Mesenchymal stem cell (in vitro differentiated cells and primary cell): ENCODE measurements at regions not wholly inside any gene's neighbourhood (a gene's known extent, or its start where the extent isn't known, plus 50 kb on each side); places are given as distances from the start of the nearest gene placed in this dataset.

ENCODE experiments used
- DNase-seq: peaks from one replicate; pipeline ENCODE4 v3.0.0-alpha.2; 2013
- H2AFZ ChIP-seq: one replicate; pipeline ENCODE4 v1.6.1; 2013; ENCODE audit warnings: low read depth, mild to moderate bottlenecking, control low read depth, inconsistent platforms, low read length, moderate library complexity
- H2AK5ac ChIP-seq: 2 replicates; pipeline ENCODE4 v1.6.1; 2013; ENCODE audit warnings: low read length, moderate library complexity, mild to moderate bottlenecking, inconsistent platforms; ENCODE audit not compliant: severe bottlenecking
- H2BK120ac ChIP-seq: one replicate; pipeline ENCODE4 v1.6.1; 2013; ENCODE audit warnings: low read depth, mild to moderate bottlenecking, inconsistent platforms, low read length, moderate library complexity
- H2BK12ac ChIP-seq, 2 experiments: one replicate each; pipeline ENCODE4 v1.6.1; 2013; ENCODE audit warnings: inconsistent platforms in 2 of 2, low read length in 2 of 2, mild to moderate bottlenecking in 2 of 2, moderate library complexity in 2 of 2, control low read depth in 1 of 2
- H2BK15ac ChIP-seq: one replicate; pipeline ENCODE4 v1.6.1; 2013; ENCODE audit warnings: mild to moderate bottlenecking, low read depth, inconsistent platforms; ENCODE audit not compliant: poor library complexity, severe bottlenecking
- H2BK5ac ChIP-seq: 2 replicates; pipeline ENCODE4 v1.6.1; 2013; ENCODE audit warnings: low read depth, mild to moderate bottlenecking, low read length, control low read depth, inconsistent platforms; ENCODE audit not compliant: poor library complexity, severe bottlenecking
- H3K14ac ChIP-seq, 2 experiments: one replicate each; pipeline ENCODE4 v1.6.1; 2013; ENCODE audit warnings: inconsistent platforms in 2 of 2, low read length in 2 of 2, control low read depth in 1 of 2, mild to moderate bottlenecking in 1 of 2, moderate library complexity in 1 of 2
- H3K18ac ChIP-seq, 2 experiments: one replicate each; pipeline ENCODE4 v1.6.1; 2013; ENCODE audit warnings: inconsistent platforms in 2 of 2, low read length in 2 of 2, control low read depth in 1 of 2, low read depth in 1 of 2, mild to moderate bottlenecking in 1 of 2
- H3K23ac ChIP-seq, 2 experiments: one replicate each; pipeline ENCODE4 v1.6.1; 2013; ENCODE audit warnings: inconsistent platforms in 2 of 2, low read length in 2 of 2, mild to moderate bottlenecking in 2 of 2, moderate library complexity in 2 of 2, control low read depth in 1 of 2
- H3K27ac ChIP-seq: 2 replicates; pipeline ENCODE4 v1.5.1; 2013; ENCODE audit warnings: mild to moderate bottlenecking, moderate library complexity, low read length, control low read depth, inconsistent platforms; ENCODE audit not compliant: poor library complexity, severe bottlenecking
- H3K27me3 ChIP-seq, 2 experiments: 2 replicates each; pipeline versions ENCODE4 v1.6.1 to v1.7.0; 2013; ENCODE audit warnings: low read length in 2 of 2, mild to moderate bottlenecking in 2 of 2, moderate library complexity in 2 of 2, control low read depth in 1 of 2, inconsistent platforms in 1 of 2; ENCODE audit not compliant: control insufficient read depth in 1 of 2, insufficient read depth in 1 of 2
- H3K36me3 ChIP-seq, 2 experiments: 2 replicates each; pipeline versions ENCODE4 v1.6.1 to v1.7.0; 2013; ENCODE audit warnings: low read length in 2 of 2, control low read depth in 1 of 2, inconsistent platforms in 1 of 2, low read depth in 1 of 2, mild to moderate bottlenecking in 1 of 2; ENCODE audit not compliant: insufficient read depth in 2 of 2, control insufficient read depth in 1 of 2
- H3K4ac ChIP-seq, 2 experiments: one replicate each; pipeline ENCODE4 v1.6.1; 2013; ENCODE audit warnings: inconsistent platforms in 2 of 2, low read length in 2 of 2, mild to moderate bottlenecking in 2 of 2, moderate library complexity in 2 of 2, control low read depth in 1 of 2, low read depth in 1 of 2
- H3K4me1 ChIP-seq: 2 replicates; pipeline ENCODE4 v1.6.1; 2013; ENCODE audit warnings: low read depth, low read length, control low read depth; ENCODE audit not compliant: control insufficient read depth, insufficient read depth
- H3K4me2 ChIP-seq: 2 replicates; pipeline ENCODE4 v1.6.1; 2013; ENCODE audit warnings: low read length, mild to moderate bottlenecking, inconsistent platforms; ENCODE audit not compliant: poor library complexity, severe bottlenecking
- H3K4me3 ChIP-seq, 2 experiments: 2 replicates each; pipeline versions ENCODE4 v1.5.1 to v1.7.0; 2013; ENCODE audit warnings: low read length in 2 of 2, mild to moderate bottlenecking in 2 of 2, control low read depth in 1 of 2, low read depth in 1 of 2; ENCODE audit not compliant: insufficient read depth in 1 of 2
- H3K79me1 ChIP-seq: replicated peaks from 2 replicates; pipeline ENCODE4 v1.6.1; 2013; ENCODE audit warnings: mild to moderate bottlenecking, control low read depth, low read length, inconsistent platforms; ENCODE audit not compliant: poor library complexity, severe bottlenecking
- H3K9ac ChIP-seq: 2 replicates; pipeline ENCODE4 v1.7.0; 2013; ENCODE audit warnings: mild to moderate bottlenecking, low read length, moderate library complexity
- H3K9me3 ChIP-seq: 2 replicates; pipeline ENCODE4 v1.7.0; 2013; ENCODE audit warnings: mild to moderate bottlenecking, low read length; ENCODE audit not compliant: control insufficient read depth
- H4K8ac ChIP-seq: one replicate; pipeline ENCODE4 v1.6.1; 2013; ENCODE audit warnings: inconsistent platforms, mild to moderate bottlenecking, low read length, moderate library complexity
- H4K91ac ChIP-seq: one replicate; pipeline ENCODE4 v1.6.1; 2013; ENCODE audit warnings: mild to moderate bottlenecking, low read length, inconsistent platforms
- WGBS: methylation state at CpG from one replicate; pipeline ENCODE4 v1.1.7; 2013; ENCODE audit warnings: mixed read lengths; 5-methylcytosine and 5-hydroxymethylcytosine counted together

DNA sequence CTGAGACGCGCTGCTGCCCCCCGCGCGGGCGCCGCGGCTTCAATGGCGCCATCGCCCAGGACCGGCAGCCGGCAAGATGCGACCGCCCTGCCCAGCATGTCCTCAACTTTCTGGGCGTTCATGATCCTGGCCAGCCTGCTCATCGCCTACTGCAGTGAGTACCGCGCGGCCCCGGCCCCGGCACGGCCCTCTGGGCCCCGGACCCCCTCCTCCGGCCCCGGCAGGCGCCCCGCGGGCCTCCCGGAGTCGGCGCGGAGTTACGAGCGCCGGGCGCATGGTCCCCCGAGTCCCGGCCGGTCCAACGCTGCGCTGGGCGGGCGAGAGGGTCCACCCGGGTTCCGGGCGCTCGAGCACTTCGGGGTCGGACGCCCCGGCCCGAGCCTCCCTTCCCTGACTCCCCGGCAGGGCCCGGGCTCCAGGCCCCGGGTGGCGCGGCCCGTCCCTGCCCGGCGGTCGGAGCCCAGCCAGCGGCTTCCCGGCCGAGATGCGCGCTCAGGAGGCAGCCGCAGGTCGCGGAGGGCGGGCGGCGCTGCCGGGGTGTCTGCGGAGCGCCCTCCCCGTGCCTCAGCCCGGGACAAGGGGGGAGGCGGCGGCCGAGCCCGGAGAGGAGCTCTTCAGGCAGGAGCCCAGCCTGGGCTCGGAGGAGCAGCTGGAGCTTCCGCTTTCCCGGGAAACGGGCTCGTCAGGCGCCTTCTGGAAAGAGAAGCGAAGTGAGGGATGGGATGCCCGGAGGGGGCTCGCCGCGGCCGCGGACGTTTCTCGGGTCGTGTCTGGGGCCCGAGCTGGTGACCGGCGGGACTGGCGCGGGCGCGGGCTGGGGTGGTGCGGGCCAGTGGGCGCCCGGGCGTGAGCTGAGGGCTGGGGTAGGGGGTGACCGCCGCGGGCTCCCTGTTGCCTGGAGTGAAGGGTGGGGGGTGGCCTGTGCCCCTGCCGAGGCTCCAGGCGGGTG lies 1337.8 kb downstream of the BRD1 start:
- Histone ChIP-seq H2BK5ac (no peak overlapping the region), H3K9me3 (no peaks in the 10 kb centered on the region), H3K36me3 (no peaks in the 10 kb centered on the region), H4K91ac (no peak overlapping the region), H3K4me3 (peak overlapping the region; percentile 47), H4K8ac (no peak overlapping the region), H3K27me3 (peaks cover 36 to 69% of the 10 kb centered on the region in 2 experiments), H3K4me1 (peaks cover 22% of the 10 kb centered on the region), H3K79me1 (no peaks in the 10 kb centered on the region), H3K4me2 (peak overlapping the region; percentile 90), H3K23ac (no peak overlapping the region), H3K9ac (no peak overlapping the region), H3K14ac (no peak overlapping the region), H3K4ac (no peak overlapping the region), H3K18ac (no peak overlapping the region), H2BK12ac (no peak overlapping the region), H2AK5ac (no peak overlapping the region), H2BK15ac (no peak overlapping the region), H2BK120ac (no peak overlapping the region), H2AFZ (no peak overlapping the region), H3K27ac (no peak overlapping the region)
- under 1% methylated on average over 64 of the region's 113 CpGs for WGBS
- no peak for DNase-seq

DNA sequence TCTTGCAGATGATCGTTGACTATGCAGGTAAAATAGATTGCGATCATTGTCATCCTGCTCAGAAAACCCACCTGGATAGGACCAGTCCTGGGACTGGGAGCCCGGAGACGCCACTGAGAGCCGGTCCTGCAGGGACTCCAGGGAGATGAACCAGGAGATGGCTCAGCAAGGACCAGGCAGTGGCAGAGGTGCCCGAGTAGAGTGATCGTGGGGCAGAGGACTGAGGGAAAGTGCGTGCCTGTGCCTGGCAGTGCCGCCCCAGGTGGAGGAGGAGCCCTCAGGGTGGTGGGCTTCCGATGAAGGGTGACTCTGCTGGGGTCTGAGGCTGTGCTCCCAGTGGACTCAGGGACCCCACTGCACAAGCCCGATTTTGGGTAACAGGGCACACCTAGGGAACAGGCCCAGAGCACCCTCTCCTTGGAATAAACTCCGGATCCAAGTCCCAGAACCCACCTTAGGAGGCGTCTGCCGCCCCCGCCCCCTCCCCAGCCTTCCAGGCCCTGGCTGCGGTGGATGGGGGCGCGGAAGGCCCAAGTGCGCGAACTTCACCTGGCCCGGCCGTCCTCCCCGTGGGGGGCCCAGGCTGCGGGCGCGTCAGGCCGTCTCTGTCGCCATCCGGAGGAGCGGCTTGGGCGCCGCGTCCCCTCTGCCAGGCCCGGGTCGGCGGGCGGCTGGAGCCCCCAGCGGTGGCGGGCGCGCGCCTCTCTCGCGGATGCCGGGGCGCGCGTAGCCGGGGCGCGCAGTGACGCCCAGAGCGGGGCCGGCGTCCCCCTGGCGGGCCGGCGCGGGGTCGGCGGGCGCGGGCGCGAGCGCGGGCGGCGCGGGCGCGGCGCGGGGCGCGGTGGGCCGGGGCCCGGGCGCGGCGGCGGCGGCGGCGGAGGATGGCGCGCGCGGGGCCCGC lies 1338.8 kb downstream of the BRD1 start:
- Histone ChIP-seq H3K18ac (no peak overlapping the region), H3K27ac (no peak overlapping the region), H2BK12ac (no peak overlapping the region), H3K9ac (no peak overlapping the region), H2BK5ac (no peak overlapping the region), H3K14ac (no peak overlapping the region), H4K91ac (no peak overlapping the region), H3K4me1 (peaks cover 22% of the 10 kb centered on the region), H3K79me1 (no peaks in the 10 kb centered on the region), H2BK120ac (no peak overlapping the region), H2BK15ac (no peak overlapping the region), H3K4ac (no peak overlapping the region), H3K4me3 (peak overlapping the region in 1 of 2 experiments; percentile 47), H3K36me3 (no peaks in the 10 kb centered on the region), H3K27me3 (peaks cover 36 to 72% of the 10 kb centered on the region in 2 experiments), H4K8ac (no peak overlapping the region), H3K23ac (no peak overlapping the region), H2AK5ac (no peak overlapping the region), H3K9me3 (no peaks in the 10 kb centered on the region), H2AFZ (no peak overlapping the region), H3K4me2 (peak overlapping the region; percentile 90)
- WGBS: 51% methylated on average over 15 of the region's 90 CpGs
- no peak for DNase-seq

DNA sequence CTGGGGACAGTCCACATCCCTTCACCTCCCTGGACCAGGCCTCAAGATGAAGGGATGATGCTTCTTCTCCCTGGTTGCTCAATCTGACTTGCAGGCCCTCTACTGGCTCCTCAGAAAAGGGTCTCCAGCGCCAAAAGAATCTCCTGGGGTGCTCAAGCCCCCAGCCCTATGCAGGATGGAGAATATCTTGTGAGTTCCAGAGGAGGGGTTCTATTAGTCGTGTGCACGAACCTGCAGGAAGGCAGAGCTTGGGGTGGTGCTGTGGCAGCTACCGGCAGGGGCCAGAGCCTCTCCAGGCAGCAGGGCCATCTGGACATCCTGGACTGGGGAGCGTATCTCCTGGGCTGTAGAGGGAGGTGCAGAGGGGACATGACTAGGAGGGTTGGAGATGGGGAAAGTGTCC lies 1339.5 kb downstream of the BRD1 start:
- H3K4me1 ChIP-seq: peaks cover 22% of the 10 kb centered on the region
- no peak overlapping the region for H3K9ac ChIP-seq
- no peak overlapping the region for H2AFZ ChIP-seq
- H3K14ac ChIP-seq: no peak overlapping the region
- WGBS: 60% methylated on average over 5 of the region's 5 CpGs
- no peaks in the 10 kb centered on the region for H3K9me3 ChIP-seq
- no peak for DNase-seq
- no peaks in the 10 kb centered on the region for H3K36me3 ChIP-seq
- H4K8ac ChIP-seq: no peak overlapping the region
- no peak overlapping the region for H2BK12ac ChIP-seq
- no peaks in the 10 kb centered on the region for H3K79me1 ChIP-seq
- no peak overlapping the region for H3K23ac ChIP-seq
- no peak overlapping the region for H2BK120ac ChIP-seq
- H3K18ac ChIP-seq: no peak overlapping the region
- H3K4ac ChIP-seq: no peak overlapping the region
- H3K4me2 ChIP-seq: no peak overlapping the region
- H2BK5ac ChIP-seq: no peak overlapping the region
- no peak overlapping the region for H4K91ac ChIP-seq
- H3K4me3 ChIP-seq: no peak overlapping the region
- no peak overlapping the region for H2BK15ac ChIP-seq
- H3K27ac ChIP-seq: no peak overlapping the region
- H3K27me3 ChIP-seq: peaks cover 36 to 70% of the 10 kb centered on the region in 2 experiments
- no peak overlapping the region for H2AK5ac ChIP-seq

- H4K91ac ChIP-seq: no peak overlapping the region
- no peaks in the 10 kb centered on the region for H3K36me3 ChIP-seq
- H3K4ac ChIP-seq: no peak overlapping the region
- no peak overlapping the region for H3K4me2 ChIP-seq
- peaks cover 21% of the 10 kb centered on the region for H3K4me1 ChIP-seq
- H3K27me3 ChIP-seq: peaks cover 33 to 63% of the 10 kb centered on the region in 2 experiments
- H2BK5ac ChIP-seq: no peak overlapping the region
- no peak for DNase-seq
- no peak overlapping the region for H3K9ac ChIP-seq
- H2AK5ac ChIP-seq: no peak overlapping the region
- H2AFZ ChIP-seq: no peak overlapping the region
- H2BK12ac ChIP-seq: no peak overlapping the region
- no peaks in the 10 kb centered on the region for H3K9me3 ChIP-seq
- H3K14ac ChIP-seq: no peak overlapping the region
- no peak overlapping the region for H3K27ac ChIP-seq
- no peak overlapping the region for H3K23ac ChIP-seq
- 89% methylated on average over 4 of the region's 4 CpGs for WGBS
- H3K4me3 ChIP-seq: no peak overlapping the region
- no peak overlapping the region for H2BK120ac ChIP-seq
- no peak overlapping the region for H4K8ac ChIP-seq
- no peaks in the 10 kb centered on the region for H3K79me1 ChIP-seq
- no peak overlapping the region for H3K18ac ChIP-seq
- H2BK15ac ChIP-seq: no peak overlapping the region
Measured at GRCh38 chr22:48486558-48486957, 1341.1 kb downstream of the BRD1 start.
